ENCODE measurements at regions not wholly inside any gene's neighbourhood (a gene's known extent, or its start where the extent isn't known, plus 50 kb on each side); places are given as distances from the start of the nearest gene placed in this dataset.

DNA sequence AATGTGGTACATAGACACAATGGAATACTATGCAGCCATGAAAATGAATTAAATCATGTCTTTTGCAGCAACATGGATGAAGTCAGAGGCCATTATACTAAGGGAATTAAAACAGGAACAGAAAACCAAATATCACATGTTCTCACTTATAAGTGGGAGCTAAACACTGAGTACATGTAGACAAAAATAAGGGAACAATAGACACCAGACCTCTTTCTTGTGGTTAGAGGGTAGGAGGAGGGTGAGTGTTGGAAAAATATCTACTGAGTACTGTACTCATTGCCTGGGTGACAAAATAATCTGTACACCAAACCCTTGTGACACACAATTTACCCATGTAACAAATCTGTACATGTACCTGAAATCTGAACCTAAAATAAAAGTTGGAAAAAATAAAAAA is 59.1 kb upstream of the ANO5 start (continued):
- TF ChIP-seq, protein P1, sequence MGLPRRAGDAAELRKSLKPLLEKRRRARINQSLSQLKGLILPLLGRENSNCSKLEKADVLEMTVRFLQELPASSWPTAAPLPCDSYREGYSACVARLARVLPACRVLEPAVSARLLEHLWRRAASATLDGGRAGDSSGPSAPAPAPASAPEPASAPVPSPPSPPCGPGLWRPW (IDR thresholded peaks at IDR 0.05) = no peak
- TF ChIP-seq, protein P2, sequence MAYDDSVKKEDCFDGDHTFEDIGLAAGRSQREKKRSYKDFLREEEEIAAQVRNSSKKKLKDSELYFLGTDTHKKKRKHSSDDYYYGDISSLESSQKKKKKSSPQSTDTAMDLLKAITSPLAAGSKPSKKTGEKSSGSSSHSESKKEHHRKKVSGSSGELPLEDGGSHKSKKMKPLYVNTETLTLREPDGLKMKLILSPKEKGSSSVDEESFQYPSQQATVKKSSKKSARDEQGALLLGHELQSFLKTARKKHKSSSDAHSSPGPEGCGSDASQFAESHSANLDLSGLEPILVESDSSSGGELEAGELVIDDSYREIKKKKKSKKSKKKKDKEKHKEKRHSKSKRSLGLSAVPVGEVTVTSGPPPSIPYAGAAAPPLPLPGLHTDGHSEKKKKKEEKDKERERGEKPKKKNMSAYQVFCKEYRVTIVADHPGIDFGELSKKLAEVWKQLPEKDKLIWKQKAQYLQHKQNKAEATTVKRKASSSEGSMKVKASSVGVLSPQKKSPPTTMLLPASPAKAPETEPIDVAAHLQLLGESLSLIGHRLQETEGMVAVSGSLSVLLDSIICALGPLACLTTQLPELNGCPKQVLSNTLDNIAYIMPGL (CRISPR knock-in tag; IDR thresholded peaks at IDR 0.05; ENCODE audit: borderline replicate concordance) = no peak

DNA sequence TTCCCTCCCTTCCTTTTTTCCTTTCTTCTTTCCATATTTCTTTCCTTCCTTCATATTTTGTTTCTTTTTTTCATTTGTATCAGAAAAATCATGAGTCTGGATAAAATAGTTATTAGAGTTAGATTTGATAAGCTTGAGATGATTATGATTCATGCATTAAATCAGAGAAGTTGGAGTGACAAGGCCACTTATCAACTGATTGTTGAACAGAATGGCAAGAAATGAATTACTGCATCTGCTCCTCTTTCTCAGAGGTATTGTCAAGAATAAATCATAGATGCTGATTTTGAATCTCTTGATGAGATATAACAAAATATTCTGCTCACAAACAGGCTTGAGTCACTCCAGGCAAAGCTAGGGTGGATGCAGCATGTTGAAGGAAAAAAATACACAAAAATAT is 54.6 kb upstream of the ANO5 start:
- no peak overlapping the region for H3K4me2 ChIP-seq
- no peak overlapping the region for H3K27ac ChIP-seq
- no peak overlapping the region for H3K4me3 ChIP-seq
- ATAC-seq (no peak), FAIRE-seq (no peak), DNase-seq (ENCODE audit: low read depth in 1 of 2, low spot score in 1 of 2) (no peak)
- no peaks in the 10 kb centered on the region for H3K4me1 ChIP-seq
- ChIA-PET CTCF (interaction anchor here (0.7 to 2.7 kb wide), 4 partner anchors 8 to 1491 kb away, joined by 4 to 11 read pairs (median 4); no protein-coding TSS in a partner anchor), POLR2A (no interaction called here)
- no peaks in the 10 kb centered on the region for H3K9me3 ChIP-seq
- TF ChIP-seq, protein P3, sequence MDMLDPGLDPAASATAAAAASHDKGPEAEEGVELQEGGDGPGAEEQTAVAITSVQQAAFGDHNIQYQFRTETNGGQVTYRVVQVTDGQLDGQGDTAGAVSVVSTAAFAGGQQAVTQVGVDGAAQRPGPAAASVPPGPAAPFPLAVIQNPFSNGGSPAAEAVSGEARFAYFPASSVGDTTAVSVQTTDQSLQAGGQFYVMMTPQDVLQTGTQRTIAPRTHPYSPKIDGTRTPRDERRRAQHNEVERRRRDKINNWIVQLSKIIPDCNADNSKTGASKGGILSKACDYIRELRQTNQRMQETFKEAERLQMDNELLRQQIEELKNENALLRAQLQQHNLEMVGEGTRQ (IDR thresholded peaks at IDR 0.05) = no peak
- no peak for TF ChIP-seq FOSB (CRISPR knock-in tag; IDR thresholded peaks at IDR 0.05)
- TF ChIP-seq MAZ (IDR thresholded peaks at IDR 0.05; ENCODE audit: borderline replicate concordance, low read depth, low read length) = no peak

All from A549 (cell line).